ENCODE measurements at regions not wholly inside any gene's neighbourhood (a gene's known extent, or its start where the extent isn't known, plus 50 kb on each side); places are given as distances from the start of the nearest gene placed in this dataset.
"Not testable (repeated sequence)": the region's sequence is repeated elsewhere in the genome, so short reads cannot be mapped to it uniquely, and the experiment has no call there.

- not testable (repeated sequence) for DNase-seq (ENCODE audit: extremely low read depth, low read depth)
Measured at GRCh38 chr12:8282181-8282580, 54.8 kb upstream of the FAM90A1 start.

GRCh38 chr12:8285681-8286080 is 58.3 kb upstream of the FAM90A1 start:
- not testable (repeated sequence) for DNase-seq (ENCODE audit: extremely low read depth, low read depth)

- not testable (repeated sequence) for DNase-seq (ENCODE audit: extremely low read depth, low read depth)
Measured at GRCh38 chr12:8291764-8292163, 64.3 kb upstream of the FAM90A1 start.

GRCh38 chr12:8294662-8295061 is 67.2 kb upstream of the FAM90A1 start:
- not testable (repeated sequence) for DNase-seq (ENCODE audit: extremely low read depth, low read depth)

GRCh38 chr12:8308611-8309010 is 81.2 kb upstream of the FAM90A1 start:
- DNase-seq (ENCODE audit: extremely low read depth, low read depth): not testable (repeated sequence)

- DNase-seq (ENCODE audit: extremely low read depth, low read depth): not testable (repeated sequence)
Measured at GRCh38 chr12:8315997-8316396, 88.6 kb upstream of the FAM90A1 start.

GRCh38 chr12:8317675-8318074 is 90.3 kb upstream of the FAM90A1 start:
- not testable (repeated sequence) for DNase-seq (ENCODE audit: extremely low read depth, low read depth)

GRCh38 chr12:8320251-8320730 is 92.9 kb upstream of the FAM90A1 start:
- not testable (repeated sequence) for DNase-seq (ENCODE audit: extremely low read depth, low read depth)

- DNase-seq (ENCODE audit: extremely low read depth, low read depth): not testable (repeated sequence)
Measured at GRCh38 chr12:8320791-8321370, 93.5 kb upstream of the FAM90A1 start.

- not testable (repeated sequence) for DNase-seq (ENCODE audit: extremely low read depth, low read depth)
Measured at GRCh38 chr12:8325145-8325839, 97.9 kb upstream of the FAM90A1 start.

- not testable (repeated sequence) for DNase-seq (ENCODE audit: extremely low read depth, low read depth)
Measured at GRCh38 chr12:8328835-8329234, 101.4 kb upstream of the FAM90A1 start.

GRCh38 chr12:8332373-8332772 is 105.0 kb upstream of the FAM90A1 start:
- DNase-seq (ENCODE audit: extremely low read depth, low read depth): not testable (repeated sequence)

- not testable (repeated sequence) for DNase-seq (ENCODE audit: extremely low read depth, low read depth)
Measured at GRCh38 chr12:8351073-8351472, 104.7 kb upstream of the CLEC6A start.

- DNase-seq (ENCODE audit: extremely low read depth, low read depth): not testable (repeated sequence)
Measured at GRCh38 chr12:8354741-8355140, 101.0 kb upstream of the CLEC6A start.

- DNase-seq (ENCODE audit: extremely low read depth, low read depth): not testable (repeated sequence)
Measured at GRCh38 chr12:8355531-8355930, 100.2 kb upstream of the CLEC6A start.

GRCh38 chr12:8373744-8374143 is 82.0 kb upstream of the CLEC6A start:
- not testable (repeated sequence) for DNase-seq (ENCODE audit: extremely low read depth, low read depth)

- DNase-seq (ENCODE audit: extremely low read depth, low read depth): not testable (repeated sequence)
Measured at GRCh38 chr12:8375122-8375521, 80.6 kb upstream of the CLEC6A start.

GRCh38 chr12:8377756-8378155 is 78.0 kb upstream of the CLEC6A start:
- DNase-seq (ENCODE audit: extremely low read depth, low read depth): not testable (repeated sequence)

- not testable (repeated sequence) for DNase-seq (ENCODE audit: extremely low read depth, low read depth)
Measured at GRCh38 chr12:8382556-8382955, 73.2 kb upstream of the CLEC6A start.

- DNase-seq (ENCODE audit: extremely low read depth, low read depth): not testable (repeated sequence)
Measured at GRCh38 chr12:8384686-8385085, 71.1 kb upstream of the CLEC6A start.

GRCh38 chr12:8385431-8385830 is 70.3 kb upstream of the CLEC6A start:
- DNase-seq (ENCODE audit: extremely low read depth, low read depth): not testable (repeated sequence)

- DNase-seq (ENCODE audit: extremely low read depth, low read depth): not testable (repeated sequence)
Measured at GRCh38 chr12:8386661-8387060, 69.1 kb upstream of the CLEC6A start.
